BLaER1 (cell line): ENCODE measurements at regions not wholly inside any gene's neighbourhood (a gene's known extent, or its start where the extent isn't known, plus 50 kb on each side); places are given as distances from the start of the nearest gene placed in this dataset.

Experiments used
- H3K27ac ChIP-seq: shearing (Covaris generic); formaldehyde crosslinking; 2 replicates; pipeline ENCODE4 v1.8.1; 2022
- H3K27me3 ChIP-seq: shearing (Covaris generic); formaldehyde crosslinking; 2 replicates; pipeline ENCODE4 v1.8.1; 2022
- H3K36me3 ChIP-seq: shearing (Covaris generic); formaldehyde crosslinking; 2 replicates; pipeline ENCODE4 v1.8.1; 2022
- H3K4me1 ChIP-seq: shearing (Covaris generic); formaldehyde crosslinking; 2 replicates; pipeline ENCODE4 v1.8.1; 2022
- H3K4me2 ChIP-seq: shearing (Covaris generic); formaldehyde crosslinking; 2 replicates; pipeline ENCODE4 v1.8.1; 2022
- H3K4me3 ChIP-seq: shearing (Covaris generic); formaldehyde crosslinking; 2 replicates; pipeline ENCODE4 v1.8.1; 2022
- H3K9ac ChIP-seq: shearing (Covaris generic); formaldehyde crosslinking; 2 replicates; pipeline ENCODE4 v1.8.1; 2022
- H3K9me3 ChIP-seq: shearing (Covaris generic); formaldehyde crosslinking; 2 replicates; pipeline ENCODE4 v1.8.1; 2022
- H4K20me1 ChIP-seq: shearing (Covaris generic); formaldehyde crosslinking; 2 replicates; pipeline ENCODE4 v1.8.1; 2022
- Cebpa-rat ChIP-seq: shearing (Covaris generic); IDR thresholded peaks from 2 replicates; pipeline ENCODE4 v1.8.1; 2022

DNA sequence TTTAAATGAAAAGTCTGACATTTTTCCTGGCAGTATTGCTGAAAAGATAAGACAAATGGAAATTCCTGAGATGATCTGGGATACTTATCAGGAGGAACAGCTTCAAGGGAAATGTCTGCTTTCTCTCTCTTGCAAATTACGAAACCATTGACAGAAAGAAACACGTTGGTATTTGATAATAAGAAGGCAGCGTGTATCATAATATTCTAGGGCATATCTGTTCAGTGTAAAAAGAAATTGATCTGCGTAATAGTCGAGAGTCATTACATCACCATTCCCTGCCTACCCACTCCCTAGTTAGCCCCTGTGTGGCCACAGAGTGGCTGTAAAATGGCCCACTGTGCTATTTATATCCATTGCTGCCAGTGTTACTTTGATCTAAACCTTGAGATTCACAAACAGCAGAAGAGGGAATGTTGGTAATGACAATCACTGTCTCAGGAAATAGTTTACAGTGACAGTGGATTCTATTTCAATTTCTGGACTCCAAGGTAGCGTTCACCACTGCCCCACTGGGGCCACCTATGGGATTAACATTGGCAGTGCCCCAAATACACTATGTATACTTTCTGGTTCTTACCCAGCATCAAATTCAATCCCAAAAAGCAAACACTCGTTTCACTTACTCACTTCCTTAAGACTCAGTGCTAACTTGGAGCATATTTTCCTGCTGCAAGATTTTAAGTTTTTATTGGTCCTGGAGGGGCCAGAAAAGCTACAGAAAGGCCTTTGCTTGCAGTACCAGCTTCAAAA, 133.4 kb upstream of the GAS1 start:
- Histone ChIP-seq H3K9me3 (peaks cover 15% of the 10 kb centered on the region), H3K4me3 (no peak overlapping the region), H3K27me3 (no peaks in the 10 kb centered on the region), H3K9ac (no peak overlapping the region), H4K20me1 (no peaks in the 10 kb centered on the region), H3K27ac (no peak overlapping the region), H3K4me1 (no peaks in the 10 kb centered on the region), H3K36me3 (no peaks in the 10 kb centered on the region), H3K4me2 (no peak overlapping the region)
- TF ChIP-seq Cebpa-rat: no peak

- H3K4me3 ChIP-seq: no peak overlapping the region
- H3K4me1 ChIP-seq: no peaks in the 10 kb centered on the region
- H3K9me3 ChIP-seq: peaks cover 15% of the 10 kb centered on the region
- no peaks in the 10 kb centered on the region for H3K36me3 ChIP-seq
- H3K4me2 ChIP-seq: no peak overlapping the region
- H3K27me3 ChIP-seq: no peaks in the 10 kb centered on the region
- no peaks in the 10 kb centered on the region for H4K20me1 ChIP-seq
- no peak for TF ChIP-seq Cebpa-rat
- no peak overlapping the region for H3K27ac ChIP-seq
- H3K9ac ChIP-seq: no peak overlapping the region
Measured at GRCh38 chr9:87081503-87081902, 134.2 kb upstream of the GAS1 start.

GRCh38 chr9:87083986-87084385, 136.7 kb upstream of the GAS1 start:
- H3K4me1 ChIP-seq: no peaks in the 10 kb centered on the region
- no peaks in the 10 kb centered on the region for H4K20me1 ChIP-seq
- peaks cover 13% of the 10 kb centered on the region for H3K9me3 ChIP-seq
- H3K4me3 ChIP-seq: no peak overlapping the region
- no peak overlapping the region for H3K27ac ChIP-seq
- no peaks in the 10 kb centered on the region for H3K27me3 ChIP-seq
- no peak for TF ChIP-seq Cebpa-rat
- no peak overlapping the region for H3K4me2 ChIP-seq
- H3K36me3 ChIP-seq: no peaks in the 10 kb centered on the region
- no peak overlapping the region for H3K9ac ChIP-seq

- no peaks in the 10 kb centered on the region for H4K20me1 ChIP-seq
- no peak overlapping the region for H3K9ac ChIP-seq
- no peaks in the 10 kb centered on the region for H3K27me3 ChIP-seq
- peaks cover 8% of the 10 kb centered on the region for H3K9me3 ChIP-seq
- H3K27ac ChIP-seq: no peak overlapping the region
- TF ChIP-seq Cebpa-rat: no peak
- H3K36me3 ChIP-seq: no peaks in the 10 kb centered on the region
- H3K4me3 ChIP-seq: no peak overlapping the region
- H3K4me2 ChIP-seq: no peak overlapping the region
- no peaks in the 10 kb centered on the region for H3K4me1 ChIP-seq
Measured at GRCh38 chr9:87084407-87084806, 137.1 kb upstream of the GAS1 start.

DNA sequence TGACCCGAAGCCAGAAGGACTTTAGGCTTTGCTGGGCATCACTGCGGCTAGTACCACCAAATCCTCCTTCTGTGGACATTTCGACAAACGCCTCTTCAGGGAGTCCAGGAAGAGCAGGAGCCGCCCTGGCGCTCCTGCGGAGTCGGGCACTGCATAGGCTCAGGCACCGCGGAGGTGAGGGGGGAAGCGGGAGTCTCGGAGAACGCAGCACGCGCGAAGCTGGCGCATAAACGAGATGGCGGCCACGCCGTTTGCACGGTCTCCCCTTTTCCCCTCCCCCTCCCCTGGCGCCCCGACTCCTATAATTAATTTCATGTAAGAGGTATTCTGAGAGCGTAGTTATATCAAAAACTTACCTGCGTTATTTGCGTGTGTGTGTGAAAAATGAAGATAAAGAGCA, 137.8 kb upstream of the GAS1 start:
- Histone ChIP-seq H3K36me3 (no peaks in the 10 kb centered on the region), H3K4me1 (no peaks in the 10 kb centered on the region), H4K20me1 (no peaks in the 10 kb centered on the region), H3K27me3 (no peaks in the 10 kb centered on the region), H3K4me3 (no peak overlapping the region), H3K9ac (no peak overlapping the region), H3K9me3 (peaks cover 2% of the 10 kb centered on the region; the same call in 1 of the 2 replicates), H3K27ac (no peak overlapping the region), H3K4me2 (no peak overlapping the region)
- no peak for TF ChIP-seq Cebpa-rat

DNA sequence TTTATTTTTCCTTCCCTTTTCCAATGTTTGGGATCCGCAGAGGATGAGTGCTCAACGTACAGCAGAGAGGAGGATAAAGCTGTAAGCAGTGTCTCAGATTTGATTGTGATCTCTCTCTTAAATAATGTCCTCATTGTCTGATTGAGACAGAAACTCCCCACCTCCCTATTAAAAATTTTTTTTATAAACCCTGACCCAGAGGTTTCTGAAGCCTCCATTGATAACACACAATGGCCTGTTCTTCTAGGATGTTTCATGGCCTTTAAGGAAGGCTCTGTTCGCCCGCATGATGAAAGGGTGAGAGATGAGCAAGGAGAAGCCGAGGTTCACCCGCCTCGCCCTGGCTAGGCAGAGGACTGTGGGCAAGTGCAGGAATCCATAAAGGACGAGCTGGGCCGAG, 138.2 kb upstream of the GAS1 start:
- Histone ChIP-seq H3K4me3 (no peak overlapping the region), H3K9me3 (no peaks in the 10 kb centered on the region), H3K27ac (no peak overlapping the region), H3K4me2 (no peak overlapping the region), H3K27me3 (no peaks in the 10 kb centered on the region), H3K36me3 (no peaks in the 10 kb centered on the region), H4K20me1 (no peaks in the 10 kb centered on the region), H3K9ac (no peak overlapping the region), H3K4me1 (no peaks in the 10 kb centered on the region)
- no peak for TF ChIP-seq Cebpa-rat

DNA sequence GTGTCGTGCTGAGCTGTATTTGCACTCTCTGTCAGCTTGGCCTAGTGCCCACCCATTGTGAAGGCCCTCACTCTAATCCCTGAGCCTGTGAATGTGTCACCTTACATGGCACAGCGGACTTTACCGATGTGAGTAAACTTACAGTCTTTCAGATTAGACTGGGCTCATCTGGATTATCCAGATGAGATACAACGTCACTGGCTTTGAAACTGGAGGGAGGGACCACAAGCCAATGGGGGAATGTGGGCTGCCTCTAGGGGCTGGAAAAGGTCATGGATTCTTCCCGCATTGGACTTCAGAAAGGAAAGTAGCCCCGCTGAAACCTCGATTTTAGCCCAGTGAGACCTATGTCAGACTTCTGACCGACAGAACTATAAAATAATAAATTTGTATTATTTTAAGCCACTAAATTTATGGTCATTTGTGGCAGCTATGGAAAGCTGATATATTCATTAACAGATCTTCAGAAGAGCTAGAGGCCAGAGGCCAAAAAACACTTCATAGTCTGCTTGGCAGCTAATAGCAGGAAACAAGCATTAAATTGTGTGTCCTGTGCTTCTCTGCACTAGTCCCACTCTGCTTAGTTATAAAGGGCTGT, 139.0 kb upstream of the GAS1 start:
- TF ChIP-seq Cebpa-rat: no peak
- no peaks in the 10 kb centered on the region for H3K36me3 ChIP-seq
- no peaks in the 10 kb centered on the region for H3K27me3 ChIP-seq
- no peak overlapping the region for H3K27ac ChIP-seq
- H3K4me3 ChIP-seq: no peak overlapping the region
- no peaks in the 10 kb centered on the region for H3K4me1 ChIP-seq
- no peak overlapping the region for H3K4me2 ChIP-seq
- no peak overlapping the region for H3K9ac ChIP-seq
- no peaks in the 10 kb centered on the region for H4K20me1 ChIP-seq
- H3K9me3 ChIP-seq: no peaks in the 10 kb centered on the region

DNA sequence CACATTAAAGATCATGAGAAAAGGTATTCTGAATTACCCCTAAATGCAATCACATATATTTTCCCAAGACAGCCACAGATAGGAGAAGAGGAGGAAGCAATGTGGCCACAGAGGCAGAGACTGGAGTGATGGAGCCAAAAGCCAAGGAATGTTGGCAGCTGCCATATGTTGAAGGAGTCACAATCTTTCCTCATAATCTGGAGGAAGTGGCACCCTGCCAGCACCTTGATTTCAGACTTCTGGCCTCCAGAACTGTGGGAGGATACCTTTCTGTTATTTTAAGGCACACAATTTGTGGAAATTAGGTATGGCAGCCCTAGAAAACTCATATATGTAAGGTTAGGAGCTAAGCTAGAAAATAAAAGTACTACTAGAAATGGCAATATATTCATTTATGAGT, 139.9 kb upstream of the GAS1 start:
- Histone ChIP-seq H3K4me1 (no peaks in the 10 kb centered on the region), H3K27ac (no peak overlapping the region), H3K36me3 (no peaks in the 10 kb centered on the region), H3K9ac (no peak overlapping the region), H3K4me2 (no peak overlapping the region), H3K27me3 (no peaks in the 10 kb centered on the region), H3K9me3 (no peaks in the 10 kb centered on the region), H3K4me3 (no peak overlapping the region), H4K20me1 (no peaks in the 10 kb centered on the region)
- no peak for TF ChIP-seq Cebpa-rat

GRCh38 chr9:87088192-87088591, 140.9 kb upstream of the GAS1 start:
- Histone ChIP-seq H3K9ac (no peak overlapping the region), H3K27ac (no peak overlapping the region), H3K4me2 (no peak overlapping the region), H3K4me1 (no peaks in the 10 kb centered on the region), H3K36me3 (no peaks in the 10 kb centered on the region), H3K9me3 (no peaks in the 10 kb centered on the region), H4K20me1 (no peaks in the 10 kb centered on the region), H3K4me3 (no peak overlapping the region), H3K27me3 (no peaks in the 10 kb centered on the region)
- no peak for TF ChIP-seq Cebpa-rat

DNA sequence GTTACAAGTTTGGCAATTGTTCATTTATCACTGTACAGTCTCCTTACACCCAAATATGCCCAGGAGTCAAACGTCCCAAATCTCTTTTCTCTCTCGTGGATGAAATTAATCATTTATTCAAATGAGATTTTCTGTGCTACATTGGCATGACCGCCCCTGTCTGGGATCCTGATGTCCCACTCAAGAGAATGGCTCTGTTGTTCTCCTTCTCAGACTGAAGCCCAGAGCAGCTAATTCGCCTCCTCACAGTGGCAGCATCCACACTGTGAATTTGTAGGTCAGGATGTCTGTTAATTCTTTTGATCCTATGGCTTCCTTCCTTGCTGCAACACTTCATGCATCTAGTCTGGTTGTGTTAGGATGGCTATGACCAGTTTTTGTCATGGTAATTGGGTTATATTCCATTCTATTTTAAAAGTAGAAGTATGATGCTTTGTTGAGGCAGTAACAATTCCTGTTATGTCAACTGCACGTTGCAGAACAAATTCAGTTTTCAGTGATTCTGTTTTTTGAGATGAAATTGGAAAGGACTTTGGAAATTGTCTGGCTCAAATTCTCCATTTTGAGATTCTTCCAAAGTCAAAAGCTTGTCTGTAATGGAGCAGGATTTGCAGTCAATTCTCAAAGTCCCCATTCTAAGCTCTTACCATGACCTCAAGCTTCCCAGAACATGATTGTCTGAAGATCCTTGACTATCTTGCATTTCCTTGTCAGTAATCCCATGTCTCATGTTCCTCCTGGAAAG, 141.5 kb upstream of the GAS1 start:
- Histone ChIP-seq H3K27me3 (no peaks in the 10 kb centered on the region), H3K4me1 (no peaks in the 10 kb centered on the region), H3K36me3 (no peaks in the 10 kb centered on the region), H3K4me3 (no peak overlapping the region), H3K27ac (no peak overlapping the region), H3K9ac (no peak overlapping the region), H3K4me2 (no peak overlapping the region), H3K9me3 (no peaks in the 10 kb centered on the region), H4K20me1 (no peaks in the 10 kb centered on the region)
- no peak for TF ChIP-seq Cebpa-rat
